Ammon's horn (tissue), 1 donor: ENCODE measurements at regions not wholly inside any gene's neighbourhood (a gene's known extent, or its start where the extent isn't known, plus 50 kb on each side); places are given as distances from the start of the nearest gene placed in this dataset.

Source experiments
- DNase-seq: peaks from one replicate; pipeline ENCODE4 v3.0.0-alpha.2; 2016; ENCODE audit warnings: low spot score

DNA sequence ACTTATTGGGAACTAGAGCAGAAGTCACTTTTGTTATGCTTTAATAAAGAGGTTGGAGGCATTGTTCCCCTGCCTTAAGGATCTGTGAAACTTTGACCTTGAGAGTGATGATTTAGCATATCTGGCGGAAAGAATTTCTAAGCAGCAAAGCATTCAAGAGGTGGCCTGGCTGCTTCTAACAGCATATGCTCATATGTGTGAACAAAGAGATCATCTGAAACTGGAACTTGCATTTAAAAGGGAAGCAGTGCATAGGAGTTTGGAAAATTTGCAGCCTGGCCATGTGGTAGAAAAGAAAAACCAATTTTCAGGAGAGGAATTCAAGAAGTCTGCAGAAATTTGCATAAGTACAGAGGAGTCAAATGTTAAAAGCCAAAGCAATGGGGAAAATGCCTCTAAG, 56.4 kb upstream of the GOLIM4 start:
- no peak for DNase-seq
